Activated naive CD4-positive, alpha-beta T cell treated with anti-CD3 and anti-CD28 coated beads for 36 hours (primary cell): ENCODE measurements at regions not wholly inside any gene's neighbourhood (a gene's known extent, or its start where the extent isn't known, plus 50 kb on each side); places are given as distances from the start of the nearest gene placed in this dataset.

Experiments used
- CTCF ChIA-PET: fragments of 350-600 bp; sonication (Branson Sonifier 250); formaldehyde crosslinking; loops from one replicate; lab custom pipeline; 2021; ENCODE audit warnings: antibody characterized with exemption; lab: Charles Lee
- DNase-seq: peaks from one replicate; pipeline ENCODE4 v3.0.0-alpha.2; 2020
- H3K27ac Mint-ChIP-seq: one replicate; pipeline ENCODE4 v1.8.0; 2021; ENCODE audit warnings: mild to moderate bottlenecking, mixed read lengths
- H3K27me3 Mint-ChIP-seq: one replicate; pipeline ENCODE4 v1.8.0; 2021; ENCODE audit warnings: low read depth, mixed read lengths
- H3K36me3 Mint-ChIP-seq: one replicate; pipeline ENCODE4 v1.8.0; 2021; ENCODE audit warnings: low read depth, mixed read lengths
- H3K4me1 Mint-ChIP-seq: one replicate; pipeline ENCODE4 v1.8.0; 2021; ENCODE audit warnings: low read depth, mixed read lengths
- H3K4me3 Mint-ChIP-seq: one replicate; pipeline ENCODE4 v1.8.0; 2021; ENCODE audit warnings: mild to moderate bottlenecking, moderate library complexity, mixed read lengths
- H3K9me3 Mint-ChIP-seq: one replicate; pipeline ENCODE4 v1.8.0; 2021; ENCODE audit warnings: mixed read lengths
- intact Hi-C: fragments of 100-400 bp; cut with micrococcal nuclease; formaldehyde crosslinking; loops from one replicate; pipeline ENCODE4 v1.15.1; 2023

GRCh38 chr15:93188236-93188635 is 99.2 kb upstream of the RGMA start:
- intact Hi-C loops: no loop called here
- Mint-ChIP-seq H3K4me1 (no peaks in the 10 kb centered on the region), H3K4me3 (no peak overlapping the region), H3K9me3 (no peaks in the 10 kb centered on the region), H3K27ac (no peak overlapping the region), H3K36me3 (no peaks in the 10 kb centered on the region), H3K27me3 (peaks cover 3% of the 10 kb centered on the region)
- DNase-seq: no peak
- CTCF ChIA-PET: interaction anchor here (0.6 kb wide), 1 partner anchor 410 kb away, joined by 3 read pairs; no protein-coding TSS in a partner anchor

GRCh38 chr15:93185796-93186195 is 96.8 kb upstream of the RGMA start:
- Mint-ChIP-seq H3K9me3 (no peaks in the 10 kb centered on the region), H3K27me3 (peaks cover under 1% of the 10 kb centered on the region), H3K27ac (no peak overlapping the region), H3K4me3 (no peak overlapping the region), H3K36me3 (no peaks in the 10 kb centered on the region), H3K4me1 (no peaks in the 10 kb centered on the region)
- intact Hi-C loops: no loop called here
- CTCF ChIA-PET: no interaction called here
- DNase-seq: no peak

GRCh38 chr15:93182703-93183205 is 93.7 kb upstream of the RGMA start:
- Mint-ChIP-seq H3K4me3 (no peak overlapping the region), H3K9me3 (no peaks in the 10 kb centered on the region), H3K4me1 (no peaks in the 10 kb centered on the region), H3K27me3 (no peaks in the 10 kb centered on the region), H3K27ac (no peak overlapping the region), H3K36me3 (no peaks in the 10 kb centered on the region)
- CTCF ChIA-PET: interaction anchor here (0.7 kb wide), 1 partner anchor 91 kb away, joined by 4 read pairs; no protein-coding TSS in a partner anchor
- DNase-seq: no peak
- intact Hi-C loops: no loop called here

GRCh38 chr15:93180656-93181055 is 91.6 kb upstream of the RGMA start:
- no peaks in the 10 kb centered on the region for H3K27me3 Mint-ChIP-seq
- no peak for DNase-seq
- intact Hi-C loops: no loop called here
- H3K4me3 Mint-ChIP-seq: no peak overlapping the region
- H3K36me3 Mint-ChIP-seq: no peaks in the 10 kb centered on the region
- no peaks in the 10 kb centered on the region for H3K4me1 Mint-ChIP-seq
- H3K27ac Mint-ChIP-seq: no peak overlapping the region
- CTCF ChIA-PET: interaction anchor here (1.0 kb wide), 1 partner anchor 93 kb away, joined by 3 read pairs; no protein-coding TSS in a partner anchor
- no peaks in the 10 kb centered on the region for H3K9me3 Mint-ChIP-seq

- Mint-ChIP-seq H3K4me1 (no peaks in the 10 kb centered on the region), H3K27ac (no peak overlapping the region), H3K36me3 (no peaks in the 10 kb centered on the region), H3K4me3 (no peak overlapping the region), H3K9me3 (no peaks in the 10 kb centered on the region), H3K27me3 (no peaks in the 10 kb centered on the region)
- no peak for DNase-seq
- intact Hi-C loops: no loop called here
- CTCF ChIA-PET: interaction anchor here (1.0 kb wide), 1 partner anchor 92 kb away, joined by 3 read pairs; no protein-coding TSS in a partner anchor
Observed at GRCh38 chr15:93180128-93180527, 91.1 kb upstream of the RGMA start.

- CTCF ChIA-PET: interaction anchor here (1.0 kb wide), 1 partner anchor 92 kb away, joined by 3 read pairs; no protein-coding TSS in a partner anchor
- DNase-seq: no peak
- Mint-ChIP-seq H3K36me3 (no peaks in the 10 kb centered on the region), H3K27ac (no peak overlapping the region), H3K27me3 (no peaks in the 10 kb centered on the region), H3K4me1 (no peaks in the 10 kb centered on the region), H3K4me3 (no peak overlapping the region), H3K9me3 (no peaks in the 10 kb centered on the region)
- intact Hi-C loops: no loop called here
Observed at GRCh38 chr15:93179700-93180102, 90.7 kb upstream of the RGMA start.

- no peaks in the 10 kb centered on the region for H3K27me3 Mint-ChIP-seq
- CTCF ChIA-PET: no interaction called here
- no peaks in the 10 kb centered on the region for H3K36me3 Mint-ChIP-seq
- H3K4me3 Mint-ChIP-seq: no peak overlapping the region
- H3K9me3 Mint-ChIP-seq: no peaks in the 10 kb centered on the region
- no peaks in the 10 kb centered on the region for H3K4me1 Mint-ChIP-seq
- DNase-seq: no peak
- intact Hi-C loops: no loop called here
- H3K27ac Mint-ChIP-seq: no peak overlapping the region
Observed at GRCh38 chr15:93179072-93179471, 90.1 kb upstream of the RGMA start.

- Mint-ChIP-seq H3K27me3 (no peaks in the 10 kb centered on the region), H3K9me3 (no peaks in the 10 kb centered on the region), H3K4me3 (no peak overlapping the region), H3K4me1 (no peaks in the 10 kb centered on the region), H3K27ac (no peak overlapping the region), H3K36me3 (no peaks in the 10 kb centered on the region)
- CTCF ChIA-PET: no interaction called here
- no peak for DNase-seq
- intact Hi-C loops: no loop called here
Observed at GRCh38 chr15:93178371-93178770, 89.4 kb upstream of the RGMA start.

GRCh38 chr15:93176065-93176464 is 87.1 kb upstream of the RGMA start:
- DNase-seq: no peak
- Mint-ChIP-seq H3K4me1 (no peaks in the 10 kb centered on the region), H3K9me3 (no peaks in the 10 kb centered on the region), H3K4me3 (no peak overlapping the region), H3K27me3 (peaks cover 5% of the 10 kb centered on the region), H3K36me3 (no peaks in the 10 kb centered on the region), H3K27ac (no peak overlapping the region)
- CTCF ChIA-PET: no interaction called here
- intact Hi-C loops: no loop called here

- Mint-ChIP-seq H3K27ac (no peak overlapping the region), H3K36me3 (no peaks in the 10 kb centered on the region), H3K4me3 (no peak overlapping the region), H3K27me3 (peaks cover 8% of the 10 kb centered on the region), H3K9me3 (no peaks in the 10 kb centered on the region), H3K4me1 (no peaks in the 10 kb centered on the region)
- CTCF ChIA-PET: interaction anchor here (0.6 kb wide), 1 partner anchor 85 kb away, joined by 4 read pairs; no protein-coding TSS in a partner anchor
- no peak for DNase-seq
- intact Hi-C loops: no loop called here
Observed at GRCh38 chr15:93174836-93175235, 85.8 kb upstream of the RGMA start.

GRCh38 chr15:93173369-93173768 is 84.4 kb upstream of the RGMA start:
- no peaks in the 10 kb centered on the region for H3K36me3 Mint-ChIP-seq
- intact Hi-C loops: no loop called here
- no peak for DNase-seq
- no peak overlapping the region for H3K27ac Mint-ChIP-seq
- H3K4me1 Mint-ChIP-seq: no peaks in the 10 kb centered on the region
- peaks cover 9% of the 10 kb centered on the region for H3K27me3 Mint-ChIP-seq
- no peak overlapping the region for H3K4me3 Mint-ChIP-seq
- H3K9me3 Mint-ChIP-seq: no peaks in the 10 kb centered on the region
- CTCF ChIA-PET: interaction anchor here (1.3 kb wide), 1 partner anchor 11 kb away, joined by 3 read pairs; no protein-coding TSS in a partner anchor

GRCh38 chr15:93171476-93171875 is 82.5 kb upstream of the RGMA start:
- Mint-ChIP-seq H3K4me3 (no peak overlapping the region), H3K27me3 (peaks cover 13% of the 10 kb centered on the region), H3K27ac (no peak overlapping the region), H3K4me1 (no peaks in the 10 kb centered on the region), H3K36me3 (no peaks in the 10 kb centered on the region), H3K9me3 (no peaks in the 10 kb centered on the region)
- CTCF ChIA-PET: no interaction called here
- no peak for DNase-seq
- intact Hi-C loops: no loop called here

- no peaks in the 10 kb centered on the region for H3K4me1 Mint-ChIP-seq
- no peak for DNase-seq
- no peaks in the 10 kb centered on the region for H3K36me3 Mint-ChIP-seq
- CTCF ChIA-PET: interaction anchor here (0.6 kb wide), 1 partner anchor 14 kb away, joined by 4 read pairs; no protein-coding TSS in a partner anchor
- peaks cover 15% of the 10 kb centered on the region for H3K27me3 Mint-ChIP-seq
- H3K27ac Mint-ChIP-seq: no peak overlapping the region
- no peaks in the 10 kb centered on the region for H3K9me3 Mint-ChIP-seq
- intact Hi-C loops: no loop called here
- no peak overlapping the region for H3K4me3 Mint-ChIP-seq
Observed at GRCh38 chr15:93170329-93170728, 81.3 kb upstream of the RGMA start.
